Spleen (tissue), 7 donors: ENCODE measurements at regions not wholly inside any gene's neighbourhood (a gene's known extent, or its start where the extent isn't known, plus 50 kb on each side); places are given as distances from the start of the nearest gene placed in this dataset.
"Not testable (repeated sequence)": the region's sequence is repeated elsewhere in the genome, so short reads cannot be mapped to it uniquely, and the experiment has no call there.

ENCODE experiments used
- POLR2A ChIP-seq, 3 donors: fragments of 450-650 bp; IDR thresholded peaks; one replicate each; pipeline ENCODE4 v1.5.1; 2017; ENCODE audit warnings: antibody characterized with exemption in 3 of 3, mild to moderate bottlenecking in 1 of 3
- POLR2AphosphoS5 ChIP-seq, 3 donors: sonication (generic); formaldehyde crosslinking; IDR thresholded peaks; one replicate each; pipeline ENCODE4 v1.5.1; 2017; ENCODE audit warnings: antibody characterized with exemption in 3 of 3
- TF ChIP-seq, protein P1 (sequence below), 11 experiments: fragments of 200-600 bp in 7 of 11; fragments of 450-650 bp in 4 of 11; sonication (generic) in 4 of 11; IDR thresholded peaks in 8 of 11; conservative IDR thresholded peaks in 3 of 11; 1 replicate in 7 of 11; 2 replicates in 4 of 11; pipeline versions ENCODE4 v1.4.0 to v1.8.0; 2016 to 2021; ENCODE audit warnings: antibody characterized with exemption in 11 of 11, inconsistent platforms in 4 of 11, mild to moderate bottlenecking in 1 of 11
- donor health status: DM: no; HTN: no; CAD: no; lungs with moderate emphysema.
- donor health status: DM: no; HTN: no; CAD: no.
- donor health status: DM: no; HTN: no; CAD: no.

DNA sequence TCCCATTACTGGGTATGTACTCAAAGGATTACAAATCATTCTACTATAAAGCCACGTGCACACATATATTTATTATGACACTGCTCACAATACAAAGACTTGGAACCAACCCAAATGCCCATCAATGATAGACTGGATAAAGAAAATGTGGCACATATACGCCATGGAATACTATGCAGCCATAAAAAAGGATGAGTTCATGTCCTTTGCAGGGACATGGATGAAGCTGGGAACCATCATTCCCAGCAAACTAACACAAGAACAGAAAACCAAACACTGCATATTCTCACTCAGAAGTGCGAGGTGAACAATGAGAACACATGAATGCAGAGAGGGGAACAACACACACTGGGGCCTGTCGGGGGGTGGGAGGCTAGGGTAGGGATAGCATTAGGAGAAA, 89.6 kb upstream of the CDX4 start:
- TF ChIP-seq, protein P1, sequence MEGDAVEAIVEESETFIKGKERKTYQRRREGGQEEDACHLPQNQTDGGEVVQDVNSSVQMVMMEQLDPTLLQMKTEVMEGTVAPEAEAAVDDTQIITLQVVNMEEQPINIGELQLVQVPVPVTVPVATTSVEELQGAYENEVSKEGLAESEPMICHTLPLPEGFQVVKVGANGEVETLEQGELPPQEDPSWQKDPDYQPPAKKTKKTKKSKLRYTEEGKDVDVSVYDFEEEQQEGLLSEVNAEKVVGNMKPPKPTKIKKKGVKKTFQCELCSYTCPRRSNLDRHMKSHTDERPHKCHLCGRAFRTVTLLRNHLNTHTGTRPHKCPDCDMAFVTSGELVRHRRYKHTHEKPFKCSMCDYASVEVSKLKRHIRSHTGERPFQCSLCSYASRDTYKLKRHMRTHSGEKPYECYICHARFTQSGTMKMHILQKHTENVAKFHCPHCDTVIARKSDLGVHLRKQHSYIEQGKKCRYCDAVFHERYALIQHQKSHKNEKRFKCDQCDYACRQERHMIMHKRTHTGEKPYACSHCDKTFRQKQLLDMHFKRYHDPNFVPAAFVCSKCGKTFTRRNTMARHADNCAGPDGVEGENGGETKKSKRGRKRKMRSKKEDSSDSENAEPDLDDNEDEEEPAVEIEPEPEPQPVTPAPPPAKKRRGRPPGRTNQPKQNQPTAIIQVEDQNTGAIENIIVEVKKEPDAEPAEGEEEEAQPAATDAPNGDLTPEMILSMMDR (IDR thresholded peaks at IDR 0.05 in 8 of 11, conservative IDR thresholded peaks at IDR 0.05 in 3 of 11): not testable (repeated sequence)
- not testable (repeated sequence) for TF ChIP-seq POLR2A, POLR2AphosphoS5 (IDR thresholded peaks at IDR 0.05)
